ENCODE measurements at regions not wholly inside any gene's neighbourhood (a gene's known extent, or its start where the extent isn't known, plus 50 kb on each side); places are given as distances from the start of the nearest gene placed in this dataset.

DNA sequence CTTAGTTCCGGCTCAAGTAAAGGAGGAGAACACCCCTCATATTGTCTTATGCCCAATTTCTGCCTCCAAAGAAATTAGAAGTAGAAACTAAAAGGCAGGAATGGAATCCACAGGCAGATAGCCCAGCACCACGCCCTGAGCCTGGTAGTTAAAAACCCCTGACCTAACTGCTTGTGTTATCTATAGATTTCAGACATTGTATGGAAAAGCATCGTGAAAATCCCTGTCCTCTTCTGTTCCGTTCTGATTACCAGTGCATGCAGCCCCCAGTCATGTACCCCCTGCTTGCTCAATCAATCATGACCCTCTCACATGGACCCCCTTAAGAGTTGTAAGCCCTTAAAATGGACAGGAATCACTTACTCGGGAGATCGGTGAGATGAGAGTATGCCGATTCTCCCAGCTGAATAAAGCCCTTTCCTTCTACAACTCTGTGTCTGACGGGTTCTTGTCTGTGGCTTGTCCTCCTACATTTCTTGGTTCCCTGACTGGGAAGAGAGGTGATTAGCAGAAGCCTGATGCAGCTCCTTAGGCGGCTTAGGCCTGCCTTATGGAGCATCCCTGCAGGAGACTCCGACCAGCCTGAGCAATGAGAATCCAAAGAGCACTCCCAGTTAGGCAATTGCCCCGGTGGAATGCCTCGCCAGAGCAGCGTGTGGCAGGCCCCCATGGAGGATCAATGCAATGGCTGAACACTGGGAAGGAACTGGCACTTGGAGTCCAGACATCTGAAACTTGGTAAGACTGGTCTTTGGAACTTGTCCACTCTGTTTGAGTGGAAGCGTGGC is 362.6 kb upstream of the TCF4 start:
- TF ChIP-seq, protein P1, sequence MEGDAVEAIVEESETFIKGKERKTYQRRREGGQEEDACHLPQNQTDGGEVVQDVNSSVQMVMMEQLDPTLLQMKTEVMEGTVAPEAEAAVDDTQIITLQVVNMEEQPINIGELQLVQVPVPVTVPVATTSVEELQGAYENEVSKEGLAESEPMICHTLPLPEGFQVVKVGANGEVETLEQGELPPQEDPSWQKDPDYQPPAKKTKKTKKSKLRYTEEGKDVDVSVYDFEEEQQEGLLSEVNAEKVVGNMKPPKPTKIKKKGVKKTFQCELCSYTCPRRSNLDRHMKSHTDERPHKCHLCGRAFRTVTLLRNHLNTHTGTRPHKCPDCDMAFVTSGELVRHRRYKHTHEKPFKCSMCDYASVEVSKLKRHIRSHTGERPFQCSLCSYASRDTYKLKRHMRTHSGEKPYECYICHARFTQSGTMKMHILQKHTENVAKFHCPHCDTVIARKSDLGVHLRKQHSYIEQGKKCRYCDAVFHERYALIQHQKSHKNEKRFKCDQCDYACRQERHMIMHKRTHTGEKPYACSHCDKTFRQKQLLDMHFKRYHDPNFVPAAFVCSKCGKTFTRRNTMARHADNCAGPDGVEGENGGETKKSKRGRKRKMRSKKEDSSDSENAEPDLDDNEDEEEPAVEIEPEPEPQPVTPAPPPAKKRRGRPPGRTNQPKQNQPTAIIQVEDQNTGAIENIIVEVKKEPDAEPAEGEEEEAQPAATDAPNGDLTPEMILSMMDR (IDR thresholded peaks at IDR 0.05; ENCODE audit: low read length), result no peak
- TF ChIP-seq EZH2 (IDR thresholded peaks at IDR 0.05; ENCODE audit: borderline replicate concordance, low read length), result no peak

Data from OCI-LY1 (cell line).